CD8-positive, alpha-beta memory T cell (primary cell): ENCODE measurements at regions not wholly inside any gene's neighbourhood (a gene's known extent, or its start where the extent isn't known, plus 50 kb on each side); places are given as distances from the start of the nearest gene placed in this dataset.

Experiments
- CTCF ChIA-PET: fragments of 350-600 bp; sonication (Branson Sonifier 250); formaldehyde crosslinking; loops from one replicate; lab custom pipeline; 2021; ENCODE audit warnings: antibody characterized with exemption; lab: Charles Lee
- POLR2A ChIA-PET: fragments of 350-600 bp; sonication (Branson Sonifier 250); formaldehyde crosslinking; loops from one replicate; lab custom pipeline; 2021; ENCODE audit warnings: antibody characterized with exemption; lab: Charles Lee
- DNase-seq, 5 donors: peaks; one replicate each; pipeline versions ENCODE4 v3.0.0 to v3.0.0-alpha.2; 2020 to 2022; ENCODE audit warnings: mixed read lengths in 1 of 5
- H3K27ac ChIP-seq: one replicate; pipeline ENCODE4 v1.7.0; 2013; ENCODE audit warnings: low read depth, mild to moderate bottlenecking, low read length, moderate library complexity
- H3K27me3 ChIP-seq: 2 replicates; pipeline ENCODE4 v1.7.0; 2013; ENCODE audit warnings: low read length, mild to moderate bottlenecking; ENCODE audit not compliant: insufficient read depth, poor library complexity, severe bottlenecking
- H3K36me3 ChIP-seq: 2 replicates; pipeline ENCODE4 v1.7.0; 2013; ENCODE audit warnings: mild to moderate bottlenecking, low read length, moderate library complexity; ENCODE audit not compliant: insufficient read depth
- H3K4me1 ChIP-seq: 2 replicates; pipeline ENCODE4 v1.7.0; 2013; ENCODE audit warnings: mild to moderate bottlenecking, low read length, moderate library complexity; ENCODE audit not compliant: insufficient read depth
- H3K4me3 ChIP-seq: 2 replicates; pipeline ENCODE4 v1.7.0; 2013; ENCODE audit warnings: mild to moderate bottlenecking, low read length
- H3K9me3 ChIP-seq: 2 replicates; pipeline ENCODE4 v1.7.0; 2013; ENCODE audit warnings: mild to moderate bottlenecking, low read length
- H3K27ac Mint-ChIP-seq, 8 donors: one replicate each; pipeline ENCODE4 v1.8.0; 2020 to 2021; ENCODE audit warnings: mixed read lengths in 8 of 8, mild to moderate bottlenecking in 6 of 8, inconsistent platforms in 3 of 8, moderate library complexity in 3 of 8
- H3K27me3 Mint-ChIP-seq, 2 donors: one replicate each; pipeline ENCODE4 v1.8.0; 2020 to 2021; ENCODE audit warnings: mixed read lengths in 2 of 2, mild to moderate bottlenecking in 1 of 2, moderate library complexity in 1 of 2
- H3K36me3 Mint-ChIP-seq, 3 donors: one replicate each; pipeline ENCODE4 v1.8.0; 2020 to 2021; ENCODE audit warnings: mixed read lengths in 3 of 3, inconsistent platforms in 1 of 3, mild to moderate bottlenecking in 1 of 3
- H3K4me1 Mint-ChIP-seq, 3 donors: one replicate each; pipeline ENCODE4 v1.8.0; 2020 to 2021; ENCODE audit warnings: mixed read lengths in 3 of 3, inconsistent platforms in 1 of 3, mild to moderate bottlenecking in 1 of 3
- H3K4me3 Mint-ChIP-seq, 7 donors: one replicate each; pipeline ENCODE4 v1.8.0; 2020 to 2021; ENCODE audit warnings: mixed read lengths in 7 of 7, mild to moderate bottlenecking in 6 of 7, moderate library complexity in 4 of 7, inconsistent platforms in 2 of 7
- H3K9me3 Mint-ChIP-seq, 5 donors: one replicate each; pipeline ENCODE4 v1.8.0; 2020 to 2022; ENCODE audit warnings: mixed read lengths in 5 of 5, mild to moderate bottlenecking in 3 of 5, moderate library complexity in 2 of 5, inconsistent platforms in 1 of 5

DNA sequence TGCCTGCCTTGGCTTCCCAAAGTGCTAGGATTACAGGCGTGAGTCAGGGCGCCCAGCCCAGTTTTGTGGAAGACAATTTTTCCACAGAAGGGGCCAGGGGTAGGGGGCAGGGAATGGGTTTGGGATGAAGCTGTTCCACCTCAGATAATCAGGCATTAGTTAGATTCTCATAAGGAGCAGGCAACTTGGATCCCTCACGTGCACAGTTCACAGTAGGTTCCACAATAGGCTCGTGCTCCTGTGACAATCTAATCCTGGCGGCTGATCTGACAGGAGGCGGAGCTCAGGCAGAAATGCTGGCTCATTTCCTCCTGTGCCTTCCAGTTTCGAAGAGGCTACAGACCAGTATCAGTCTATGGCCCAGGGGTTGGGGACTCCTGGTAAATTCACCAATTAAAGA is 491.6 kb upstream of the AADAT start:
- no peaks in the 10 kb centered on the region for H3K27me3 Mint-ChIP-seq
- H3K27ac Mint-ChIP-seq: no peak overlapping the region
- Histone ChIP-seq H3K9me3 (no peaks in the 10 kb centered on the region), H3K4me1 (no peaks in the 10 kb centered on the region), H3K27ac (no peak overlapping the region), H3K4me3 (no peak overlapping the region), H3K36me3 (no peaks in the 10 kb centered on the region), H3K27me3 (no peaks in the 10 kb centered on the region)
- no peak overlapping the region for H3K4me3 Mint-ChIP-seq
- CTCF ChIA-PET: no interaction called here
- peaks cover 6 to 39% (median 10%) of the 10 kb centered on the region in 5 donors for H3K9me3 Mint-ChIP-seq
- no peak for DNase-seq
- POLR2A ChIA-PET: no interaction called here
- H3K4me1 Mint-ChIP-seq: no peaks in the 10 kb centered on the region
- no peaks in the 10 kb centered on the region for H3K36me3 Mint-ChIP-seq

DNA sequence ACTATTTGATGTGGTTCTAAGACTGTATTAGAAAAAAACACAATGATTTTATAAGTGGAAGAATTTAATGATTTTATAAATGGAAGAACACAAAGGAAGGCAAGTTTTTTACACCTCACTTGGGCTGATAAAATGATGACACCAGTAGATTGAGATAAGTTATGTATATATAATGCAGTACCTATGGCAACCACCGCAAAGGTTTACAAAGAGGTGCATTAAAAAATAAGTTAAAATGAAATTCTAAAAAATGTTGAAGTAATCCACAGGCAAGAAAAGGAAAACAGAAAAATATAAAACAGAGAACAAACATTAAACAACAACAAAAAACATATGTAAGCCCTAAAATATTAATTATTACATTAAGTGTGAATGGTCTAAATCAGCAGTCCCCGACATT is 490.9 kb upstream of the AADAT start:
- no peak for DNase-seq
- H3K36me3 Mint-ChIP-seq: no peaks in the 10 kb centered on the region
- H3K27me3 Mint-ChIP-seq: no peaks in the 10 kb centered on the region
- Histone ChIP-seq H3K27ac (no peak overlapping the region), H3K36me3 (no peaks in the 10 kb centered on the region), H3K4me3 (no peak overlapping the region), H3K27me3 (no peaks in the 10 kb centered on the region), H3K9me3 (no peaks in the 10 kb centered on the region), H3K4me1 (no peaks in the 10 kb centered on the region)
- ChIA-PET CTCF (no interaction called here), POLR2A (no interaction called here)
- H3K4me3 Mint-ChIP-seq: no peak overlapping the region
- peaks cover 6 to 39% (median 11%) of the 10 kb centered on the region in 5 donors for H3K9me3 Mint-ChIP-seq
- H3K4me1 Mint-ChIP-seq: no peaks in the 10 kb centered on the region
- no peak overlapping the region for H3K27ac Mint-ChIP-seq

DNA sequence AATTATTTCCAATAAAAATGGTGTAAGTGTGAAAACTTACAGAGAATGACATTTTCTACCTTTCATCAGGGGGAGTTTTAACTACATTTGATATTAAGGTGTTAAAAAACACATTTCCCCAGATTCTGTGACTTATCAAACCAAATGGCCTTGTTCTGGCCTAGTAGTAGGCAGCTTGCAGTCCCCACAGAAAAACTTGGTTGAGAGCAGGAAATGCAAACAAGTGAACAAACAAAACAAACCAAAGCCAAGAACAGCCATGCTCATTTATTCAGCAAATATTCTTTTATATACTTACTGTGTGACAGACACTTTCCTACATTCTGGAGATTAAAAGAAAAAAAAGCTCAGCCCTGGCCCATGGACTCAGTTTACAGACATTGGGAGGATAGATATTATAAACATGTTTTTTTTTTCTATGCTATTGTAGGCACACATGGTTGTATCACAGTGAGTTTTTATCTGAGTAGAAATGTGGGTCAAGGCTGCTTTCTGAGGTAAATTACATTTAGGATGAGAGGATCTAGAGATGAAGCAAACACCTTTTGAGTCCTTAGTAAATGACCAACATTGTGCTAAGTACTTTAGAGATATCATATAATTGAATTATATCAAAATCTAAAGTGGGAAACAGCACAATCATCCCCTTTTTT is 449.2 kb upstream of the AADAT start:
- no peak for DNase-seq
- Histone ChIP-seq H3K4me1 (no peaks in the 10 kb centered on the region), H3K27me3 (no peaks in the 10 kb centered on the region), H3K9me3 (no peaks in the 10 kb centered on the region), H3K36me3 (no peaks in the 10 kb centered on the region), H3K4me3 (no peak overlapping the region), H3K27ac (no peak overlapping the region)
- Mint-ChIP-seq H3K4me3 (no peak overlapping the region), H3K9me3 (peaks cover 6 to 22% (median 7%) of the 10 kb centered on the region in 5 donors), H3K27ac (no peak overlapping the region), H3K36me3 (no peaks in the 10 kb centered on the region), H3K27me3 (no peaks in the 10 kb centered on the region), H3K4me1 (no peaks in the 10 kb centered on the region)
- ChIA-PET CTCF (no interaction called here), POLR2A (no interaction called here)

DNA sequence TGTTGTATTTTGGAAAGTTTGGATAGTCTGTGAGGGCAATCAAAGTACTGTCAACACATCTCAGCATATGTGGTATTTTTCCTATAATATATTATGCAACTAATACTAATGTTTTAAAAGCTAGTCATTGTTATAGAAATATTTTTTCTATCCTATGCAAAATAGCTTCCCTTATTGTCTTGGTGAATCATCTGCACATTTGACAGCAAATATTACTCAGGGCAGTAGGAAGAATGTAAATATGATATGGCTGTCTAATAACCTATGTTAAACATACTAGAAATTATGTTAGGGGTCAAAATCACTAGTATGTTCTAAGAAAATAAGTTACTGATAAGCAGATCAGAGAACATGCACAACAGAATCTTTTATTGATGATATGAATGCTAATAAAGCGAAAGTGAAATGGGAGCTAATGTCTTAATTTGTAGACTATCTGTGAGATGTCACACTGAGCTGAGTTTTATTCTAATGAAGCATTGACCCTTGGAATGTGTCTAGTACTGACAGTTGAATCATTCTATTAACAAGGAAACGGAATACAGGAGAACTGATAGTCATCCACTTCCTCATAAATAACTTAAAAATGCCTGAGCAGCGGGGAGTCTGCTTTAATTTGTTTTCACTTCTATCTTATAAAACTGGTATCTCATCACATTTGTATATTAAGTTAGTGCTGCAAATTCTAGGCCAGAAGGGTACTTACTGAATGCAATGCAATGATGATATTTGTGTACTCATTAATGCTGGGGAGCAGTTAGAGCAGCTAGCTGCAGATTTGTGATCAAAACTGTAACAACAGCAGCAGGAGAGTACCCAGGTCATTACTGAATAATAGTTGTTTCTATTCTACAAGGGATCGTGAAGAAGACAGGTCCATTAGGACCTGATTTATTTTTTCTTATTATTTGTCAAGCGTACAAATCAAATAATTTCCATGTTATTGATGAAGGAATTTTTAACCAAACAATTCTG is 440.3 kb upstream of the AADAT start:
- ChIA-PET POLR2A (no interaction called here), CTCF (no interaction called here)
- Histone ChIP-seq H3K9me3 (no peaks in the 10 kb centered on the region), H3K27ac (no peak overlapping the region), H3K36me3 (no peaks in the 10 kb centered on the region), H3K27me3 (no peaks in the 10 kb centered on the region), H3K4me3 (no peak overlapping the region), H3K4me1 (no peaks in the 10 kb centered on the region)
- peaks cover 0 to 9% (median 3%) of the 10 kb centered on the region in 5 donors for H3K9me3 Mint-ChIP-seq
- H3K27me3 Mint-ChIP-seq: no peaks in the 10 kb centered on the region
- H3K4me3 Mint-ChIP-seq: no peak overlapping the region
- no peaks in the 10 kb centered on the region for H3K4me1 Mint-ChIP-seq
- no peak overlapping the region for H3K27ac Mint-ChIP-seq
- H3K36me3 Mint-ChIP-seq: no peaks in the 10 kb centered on the region
- no peak for DNase-seq

DNA sequence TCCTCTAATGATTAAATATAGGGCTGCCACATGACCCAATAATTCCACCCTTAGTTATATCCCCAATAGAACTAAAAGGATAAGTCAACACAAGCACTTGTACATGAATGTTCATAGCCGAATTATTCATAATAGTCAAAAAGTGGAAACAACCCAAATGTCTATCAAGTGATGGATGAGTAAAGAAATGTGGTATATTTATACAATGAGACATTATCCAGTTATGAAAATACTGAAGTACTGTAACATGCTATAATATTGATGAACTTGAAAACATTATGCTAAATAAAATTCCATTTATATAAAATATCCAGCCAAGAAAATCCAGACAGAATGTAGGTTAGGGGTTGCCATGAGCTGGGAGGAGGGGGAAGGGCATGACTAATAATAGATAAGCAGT is 436.7 kb upstream of the AADAT start:
- Histone ChIP-seq H3K9me3 (no peaks in the 10 kb centered on the region), H3K36me3 (no peaks in the 10 kb centered on the region), H3K4me1 (no peaks in the 10 kb centered on the region), H3K27ac (no peak overlapping the region), H3K27me3 (no peaks in the 10 kb centered on the region), H3K4me3 (no peak overlapping the region)
- H3K27me3 Mint-ChIP-seq: no peaks in the 10 kb centered on the region
- H3K36me3 Mint-ChIP-seq: no peaks in the 10 kb centered on the region
- H3K4me1 Mint-ChIP-seq: no peaks in the 10 kb centered on the region
- DNase-seq: no peak
- H3K9me3 Mint-ChIP-seq: peaks cover 0 to 6% (median 1%) of the 10 kb centered on the region in 5 donors
- no peak overlapping the region for H3K27ac Mint-ChIP-seq
- H3K4me3 Mint-ChIP-seq: no peak overlapping the region
- CTCF ChIA-PET: no interaction called here
- POLR2A ChIA-PET: no interaction called here

DNA sequence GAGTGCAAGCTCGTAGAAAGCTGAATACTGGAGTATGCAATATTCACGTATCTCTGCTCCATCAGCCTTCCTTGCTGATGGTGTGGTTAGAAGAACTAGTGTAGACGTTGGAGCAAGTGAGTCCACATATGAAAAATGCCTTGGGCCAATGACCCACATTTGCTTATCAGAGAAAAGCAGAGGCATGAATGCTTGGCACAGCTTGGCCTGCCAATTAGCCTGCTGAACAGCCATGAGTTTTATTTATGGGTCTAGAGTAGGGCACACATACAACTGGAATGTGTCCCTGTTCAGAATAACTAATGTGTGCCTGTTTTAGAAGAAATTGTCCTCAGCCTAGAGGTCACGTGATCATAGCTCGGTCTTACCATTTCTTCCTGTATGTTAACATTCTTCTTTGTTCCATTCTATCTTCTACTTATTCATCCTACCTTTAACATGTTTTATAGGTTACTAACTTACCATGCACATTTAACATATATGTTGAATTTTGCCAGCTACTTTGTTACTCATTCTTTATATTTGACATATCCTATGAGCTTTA is 432.7 kb upstream of the AADAT start:
- Mint-ChIP-seq H3K27me3 (no peaks in the 10 kb centered on the region), H3K4me1 (no peaks in the 10 kb centered on the region), H3K27ac (no peak overlapping the region), H3K36me3 (peaks cover 0 to 1% (median 0%) of the 10 kb centered on the region in 3 donors), H3K9me3 (peaks cover 1 to 10% (median 6%) of the 10 kb centered on the region in 5 donors), H3K4me3 (no peak overlapping the region)
- Histone ChIP-seq H3K9me3 (no peaks in the 10 kb centered on the region), H3K36me3 (no peaks in the 10 kb centered on the region), H3K4me1 (no peaks in the 10 kb centered on the region), H3K27ac (no peak overlapping the region), H3K27me3 (no peaks in the 10 kb centered on the region), H3K4me3 (no peak overlapping the region)
- DNase-seq: no peak
- CTCF ChIA-PET: no interaction called here
- POLR2A ChIA-PET: no interaction called here

DNA sequence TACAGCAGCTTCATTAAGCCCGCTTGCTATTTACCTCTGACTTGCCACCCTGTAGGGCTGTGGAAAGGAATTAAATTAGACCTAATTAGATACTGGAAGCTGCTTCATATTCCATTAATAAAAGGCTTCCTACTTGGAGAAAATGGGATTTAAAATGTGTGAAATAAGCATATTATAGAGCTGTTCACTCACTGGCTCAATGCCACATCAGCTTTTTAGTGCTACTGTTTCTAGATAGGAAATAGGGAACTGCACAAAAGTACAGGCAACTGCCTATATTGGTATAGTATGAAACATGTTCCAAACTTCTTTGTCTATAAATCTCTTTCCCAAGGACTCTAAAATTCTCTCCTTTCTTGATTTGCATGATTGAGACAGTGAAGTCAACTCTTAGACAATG is 407.9 kb upstream of the AADAT start:
- Mint-ChIP-seq H3K36me3 (no peaks in the 10 kb centered on the region), H3K4me1 (no peaks in the 10 kb centered on the region), H3K9me3 (peaks cover 2 to 20% (median 7%) of the 10 kb centered on the region in 5 donors), H3K27ac (no peak overlapping the region), H3K27me3 (no peaks in the 10 kb centered on the region), H3K4me3 (no peak overlapping the region)
- no peaks in the 10 kb centered on the region for H3K36me3 ChIP-seq
- no peak for DNase-seq
- POLR2A ChIA-PET: no interaction called here
- H3K27me3 ChIP-seq: no peaks in the 10 kb centered on the region
- H3K27ac ChIP-seq: no peak overlapping the region
- no peaks in the 10 kb centered on the region for H3K4me1 ChIP-seq
- H3K4me3 ChIP-seq: no peak overlapping the region
- CTCF ChIA-PET: no interaction called here
- no peaks in the 10 kb centered on the region for H3K9me3 ChIP-seq

DNA sequence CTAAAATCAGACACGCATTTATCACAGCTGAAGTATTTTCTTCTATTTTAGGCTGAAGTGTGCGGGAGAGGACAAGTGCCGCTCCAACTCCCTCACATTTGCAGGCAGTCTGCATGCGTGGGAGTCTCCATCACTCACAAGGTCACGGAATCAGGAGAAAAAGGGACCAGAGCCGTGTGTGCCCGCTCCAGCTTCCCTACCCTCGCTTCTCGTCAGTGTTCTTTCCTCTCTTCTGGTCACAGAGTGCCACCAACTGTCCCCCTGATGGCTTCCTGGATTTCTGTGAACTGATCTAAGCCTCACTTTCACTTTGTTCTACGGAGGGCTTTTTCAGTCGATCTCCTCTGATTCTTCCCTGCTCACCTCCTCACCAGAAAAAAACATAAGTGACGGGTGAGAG is 407.4 kb upstream of the AADAT start:
- H3K27ac ChIP-seq: no peak overlapping the region
- no peak for DNase-seq
- Mint-ChIP-seq H3K4me1 (no peaks in the 10 kb centered on the region), H3K27me3 (no peaks in the 10 kb centered on the region), H3K36me3 (no peaks in the 10 kb centered on the region), H3K27ac (peak overlapping the region in 1 of 8 donors; percentile 26), H3K4me3 (peak overlapping the region in 4 of 7 donors; percentile 7 to 65 (median 18)), H3K9me3 (peaks cover 2 to 18% (median 6%) of the 10 kb centered on the region in 5 donors)
- ChIA-PET POLR2A (no interaction called here), CTCF (no interaction called here)
- H3K27me3 ChIP-seq: no peaks in the 10 kb centered on the region
- peak overlapping the region; percentile 12 for H3K4me3 ChIP-seq
- H3K4me1 ChIP-seq: no peaks in the 10 kb centered on the region
- no peaks in the 10 kb centered on the region for H3K9me3 ChIP-seq
- H3K36me3 ChIP-seq: no peaks in the 10 kb centered on the region
